8988T (cell line): ENCODE measurements at regions not wholly inside any gene's neighbourhood (a gene's known extent, or its start where the extent isn't known, plus 50 kb on each side); places are given as distances from the start of the nearest gene placed in this dataset.

ENCODE experiments used
- DNase-seq: peaks from one replicate; pipeline ENCODE4 v3.0.0; 2011

DNA sequence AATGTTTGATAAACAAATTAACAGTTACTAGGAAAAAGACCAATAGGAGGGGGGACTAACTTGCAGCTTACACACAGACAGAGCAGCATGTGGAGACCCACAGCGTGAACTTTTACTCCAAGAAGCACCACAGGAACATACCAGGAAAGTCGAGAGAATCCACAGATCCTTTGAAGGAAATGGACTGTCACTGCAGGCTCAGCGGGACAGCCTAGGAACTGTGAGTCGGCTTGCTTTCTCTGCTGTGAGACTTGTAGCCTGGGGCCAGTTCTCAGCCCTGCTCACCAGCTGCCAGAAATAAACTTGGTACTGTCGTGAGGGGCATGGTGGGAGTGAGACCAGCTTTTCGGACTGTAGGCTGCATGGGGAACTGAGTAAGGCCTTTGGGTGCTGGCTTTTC is 1211.5 kb downstream of the PCDH17 start:
- DNase-seq, result no peak

DNA sequence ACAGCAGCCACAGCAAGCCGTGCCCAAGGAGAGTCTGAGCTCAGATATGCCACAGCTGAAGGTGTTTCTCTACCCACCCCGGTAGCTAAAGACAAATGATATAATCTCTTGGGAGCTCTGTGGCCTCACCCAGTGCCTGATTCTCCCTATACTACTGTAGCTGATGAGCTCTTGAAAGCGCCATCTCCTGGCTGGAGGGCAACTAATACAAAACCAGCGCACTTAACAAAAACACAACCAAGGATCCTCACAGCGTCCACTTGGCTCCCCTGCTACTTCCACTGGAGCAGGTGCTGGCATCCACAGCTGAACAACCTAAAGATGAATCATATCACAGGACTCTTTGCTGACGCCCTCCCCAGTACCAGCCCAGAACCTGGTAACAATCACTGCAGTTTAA is 1212.0 kb downstream of the PCDH17 start:
- DNase-seq, result no peak

DNA sequence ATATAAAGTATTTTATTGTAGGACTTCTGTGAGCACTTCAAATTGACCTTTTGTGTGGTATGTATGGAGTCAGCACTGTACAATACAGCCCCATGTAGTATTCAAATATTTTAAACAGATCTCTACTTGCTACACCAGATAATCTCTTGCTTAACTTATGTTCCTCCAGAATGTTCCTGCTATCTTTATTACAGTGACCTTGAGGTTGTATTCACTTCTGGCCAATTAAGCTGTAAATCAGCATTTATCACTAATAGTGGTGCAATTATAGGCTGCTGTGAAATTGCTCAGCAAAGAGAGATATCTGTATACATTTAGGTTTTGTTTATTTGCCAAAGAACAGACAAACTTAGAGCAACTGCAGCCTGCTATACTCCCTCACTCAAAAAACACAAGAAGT is 1218.6 kb downstream of the PCDH17 start:
- DNase-seq, result no peak

DNA sequence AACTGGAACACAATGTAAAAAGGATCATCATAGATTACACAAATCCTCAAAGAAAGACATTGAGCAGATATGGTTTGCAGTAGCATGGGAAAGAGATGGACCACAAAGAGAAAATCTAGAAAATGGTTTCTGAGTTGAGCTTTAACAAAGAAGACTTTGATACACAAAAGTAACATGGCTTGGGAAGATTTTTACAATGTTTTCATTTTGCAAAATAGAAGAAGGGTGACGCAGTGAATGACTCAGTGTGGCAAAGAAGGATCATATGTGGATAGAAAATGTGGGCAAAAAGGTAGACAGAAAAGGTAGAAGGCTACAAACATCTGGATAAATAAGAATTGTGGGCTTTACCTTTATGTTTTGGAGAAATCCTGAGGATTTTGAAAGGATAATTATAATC is 1220.5 kb downstream of the PCDH17 start:
- no peak for DNase-seq

DNA sequence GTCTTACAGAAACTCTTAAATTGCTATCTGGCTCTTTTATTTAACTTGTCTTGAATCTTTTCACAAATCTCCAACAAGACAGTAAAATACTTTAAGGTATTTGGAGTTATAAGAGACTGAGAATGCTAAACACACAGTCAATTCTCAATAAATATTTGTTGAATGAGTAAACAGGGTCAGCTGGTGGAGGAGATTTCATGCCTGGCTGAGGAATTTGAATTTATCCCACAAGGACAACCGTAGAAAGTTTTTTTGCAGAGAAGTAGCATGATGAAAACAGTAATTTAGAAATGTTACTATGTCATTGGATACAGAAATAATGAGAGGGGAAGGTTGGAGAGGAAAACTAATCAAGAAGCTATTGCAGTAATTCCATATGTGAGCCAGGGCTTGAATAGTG is 1223.7 kb downstream of the PCDH17 start:
- DNase-seq, result no peak

DNA sequence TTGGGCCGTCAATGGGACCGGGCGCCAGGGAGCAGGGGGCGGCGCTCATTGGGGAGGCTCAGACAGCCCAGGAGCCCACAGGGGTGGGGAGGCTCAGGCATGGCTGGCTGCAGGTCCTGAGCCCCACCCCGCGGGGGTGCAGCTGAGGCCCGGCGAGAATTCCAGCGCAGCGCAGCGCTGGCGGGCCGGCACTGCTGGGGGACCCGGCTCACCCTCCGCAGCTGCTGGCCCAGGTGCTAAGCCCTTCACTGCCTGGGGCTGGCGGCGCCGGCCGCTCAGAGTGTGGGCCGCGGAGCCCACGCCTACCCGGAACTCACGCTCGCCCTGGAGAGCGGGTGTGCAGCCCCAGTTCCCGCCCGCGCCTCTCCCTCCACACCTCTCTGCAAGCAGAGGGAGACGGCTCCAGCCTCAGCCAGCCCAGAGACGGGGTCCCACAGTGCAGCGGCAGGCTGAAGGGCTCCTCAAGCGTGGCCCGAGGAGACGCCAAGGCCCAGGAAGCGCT is 1227.4 kb downstream of the PCDH17 start:
- DNase-seq, result no peak

DNA sequence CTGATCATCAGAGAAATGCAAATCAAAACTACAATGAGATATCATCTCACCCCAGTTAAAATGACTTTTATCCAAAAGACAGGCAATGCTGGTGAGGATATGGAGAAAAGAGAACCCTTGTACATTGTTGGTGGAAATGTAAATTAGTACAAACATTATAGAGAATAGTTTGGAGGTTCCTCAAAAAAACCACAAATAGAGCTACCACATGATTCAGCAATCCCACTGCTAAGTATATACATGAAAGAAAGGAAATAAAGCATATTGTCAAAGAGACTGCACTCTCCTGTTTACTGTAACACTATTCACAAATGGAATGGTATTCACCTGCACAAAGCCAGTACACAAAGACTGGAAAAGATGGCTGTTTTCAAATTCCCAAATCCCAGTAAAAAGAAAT is 1233.7 kb downstream of the PCDH17 start:
- DNase-seq, result no peak

DNA sequence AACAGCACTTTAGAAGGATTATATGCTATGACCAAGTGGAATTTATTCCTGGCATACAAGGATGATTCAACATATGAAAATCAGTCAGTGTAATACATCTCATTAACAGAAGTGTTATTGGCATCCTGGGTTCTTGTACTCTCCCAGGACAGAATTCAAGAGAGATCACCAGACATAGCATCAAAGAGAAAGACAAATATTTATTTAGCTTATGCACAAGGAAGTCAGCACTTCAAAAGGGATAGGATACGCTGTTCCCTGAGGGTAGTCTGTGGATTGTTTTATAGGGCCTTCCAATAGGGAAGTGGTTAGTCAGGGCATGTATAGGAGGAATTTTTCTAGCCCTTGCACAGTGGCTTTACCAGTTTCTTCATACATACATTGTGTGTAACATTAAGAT is 1238.0 kb downstream of the PCDH17 start:
- no peak for DNase-seq

DNA sequence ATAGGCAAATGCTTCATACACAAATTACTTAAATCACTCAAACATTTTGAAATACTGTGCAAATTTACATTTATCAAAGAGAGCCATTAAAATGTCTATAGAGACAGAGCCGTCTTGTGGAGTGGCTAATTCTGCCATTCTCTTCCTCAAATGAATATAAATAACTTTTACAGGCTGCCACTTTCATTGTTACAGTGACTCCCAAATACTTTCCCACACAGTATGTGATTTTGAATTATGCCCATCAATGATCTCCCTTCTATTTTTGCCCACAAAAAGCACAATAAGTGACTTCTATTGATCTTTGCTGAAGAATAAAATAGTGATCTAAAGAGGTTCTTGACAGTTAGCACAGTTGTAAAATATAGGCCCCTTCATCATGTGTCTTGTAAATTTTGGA is 1244.9 kb downstream of the PCDH17 start:
- no peak for DNase-seq

DNA sequence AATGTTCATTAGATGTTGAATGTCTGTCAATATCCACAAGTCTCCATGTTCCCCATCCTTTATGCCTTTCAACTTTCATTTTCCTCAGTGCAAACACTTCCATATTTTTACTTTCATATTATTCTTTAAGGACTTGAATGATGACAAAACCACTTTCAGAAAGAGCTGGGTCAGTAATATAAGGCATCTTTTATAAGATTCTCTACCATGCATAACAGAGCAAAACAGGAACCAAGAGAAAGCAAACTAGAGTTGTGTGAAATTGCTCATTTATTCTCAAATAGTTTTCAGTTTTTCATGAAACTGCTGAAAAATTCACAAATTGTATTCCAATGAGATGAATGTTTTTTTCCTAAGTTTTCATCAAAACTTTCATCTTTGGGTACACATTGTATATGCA is 1247.6 kb downstream of the PCDH17 start:
- DNase-seq, result no peak

DNA sequence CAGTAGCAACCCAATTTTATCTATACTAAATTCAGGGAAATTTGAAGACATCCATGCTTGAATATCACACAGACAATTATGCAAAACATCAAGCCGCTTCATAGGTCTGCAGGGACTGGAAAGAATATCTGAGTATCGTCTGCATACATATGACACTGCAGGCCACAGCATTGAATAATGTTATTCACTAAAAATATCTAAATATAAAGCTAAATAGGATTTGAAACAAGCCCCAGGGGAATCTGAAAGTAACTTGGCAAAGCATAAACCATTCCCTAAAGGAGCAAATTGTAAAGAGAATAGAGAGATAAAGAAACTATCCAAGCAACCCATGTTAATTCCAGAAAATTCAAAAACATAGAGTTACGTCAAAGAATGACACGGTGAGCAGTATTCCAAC is 1251.0 kb downstream of the PCDH17 start:
- DNase-seq, result no peak

DNA sequence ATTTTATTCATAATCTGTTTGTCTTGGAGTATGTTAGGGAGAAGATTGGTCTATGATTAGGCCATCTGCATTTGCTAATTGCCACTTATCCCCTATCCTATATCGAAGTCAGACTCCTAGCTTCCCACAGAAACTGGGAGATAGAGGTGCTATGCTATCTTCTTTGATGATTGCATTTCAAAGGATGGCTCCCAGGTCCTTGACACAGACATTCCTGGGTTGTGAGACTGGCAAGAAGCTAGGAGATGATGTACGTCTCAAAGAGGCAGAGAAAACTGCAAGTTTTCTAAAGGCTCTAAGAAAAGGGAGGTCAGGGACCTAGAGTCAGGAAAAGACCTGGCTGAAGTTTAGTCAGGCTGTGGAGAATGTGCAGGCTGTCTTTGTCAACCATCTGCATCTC is 1251.9 kb downstream of the PCDH17 start:
- no peak for DNase-seq

DNA sequence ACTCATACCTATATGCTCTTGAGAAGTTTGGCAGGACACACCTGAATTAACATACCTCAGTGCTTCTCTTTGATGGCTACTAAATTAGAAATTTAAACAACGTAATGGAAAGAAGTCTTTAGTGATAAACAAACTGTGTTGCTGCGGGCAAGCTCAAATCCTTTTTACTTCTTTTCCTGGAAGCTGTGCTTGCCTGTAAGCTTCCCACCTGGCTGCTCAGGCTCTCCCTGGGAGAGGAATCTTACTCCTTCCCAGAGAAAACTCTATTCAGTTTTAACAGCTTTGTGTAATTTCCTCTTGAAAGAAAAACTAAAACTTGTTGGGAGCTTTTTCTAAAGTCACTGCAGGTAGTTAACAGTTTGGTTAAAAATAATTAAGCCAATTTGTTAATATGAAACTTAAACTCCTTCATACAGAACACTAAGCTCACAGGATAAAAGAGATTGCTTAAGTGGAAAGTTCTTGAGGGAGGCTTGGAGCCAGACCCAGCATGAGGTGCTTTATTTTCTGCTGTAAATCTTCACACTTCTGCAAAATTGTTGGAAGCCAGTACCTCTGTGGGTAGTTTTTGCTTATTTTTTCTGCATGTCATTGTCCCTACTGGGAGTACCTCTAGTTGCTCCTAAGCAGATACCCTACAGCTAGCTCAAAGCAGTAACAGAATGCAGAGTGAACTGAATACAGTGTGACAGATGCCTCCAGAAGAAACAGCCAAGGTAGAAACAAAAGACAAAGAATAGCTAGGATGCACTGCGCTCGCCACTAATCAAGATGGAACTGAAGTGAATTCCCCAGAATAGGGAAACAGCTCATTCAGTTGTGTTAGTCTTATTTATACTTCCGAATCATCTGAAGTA is 1253.0 kb downstream of the PCDH17 start:
- DNase-seq, result no peak

DNA sequence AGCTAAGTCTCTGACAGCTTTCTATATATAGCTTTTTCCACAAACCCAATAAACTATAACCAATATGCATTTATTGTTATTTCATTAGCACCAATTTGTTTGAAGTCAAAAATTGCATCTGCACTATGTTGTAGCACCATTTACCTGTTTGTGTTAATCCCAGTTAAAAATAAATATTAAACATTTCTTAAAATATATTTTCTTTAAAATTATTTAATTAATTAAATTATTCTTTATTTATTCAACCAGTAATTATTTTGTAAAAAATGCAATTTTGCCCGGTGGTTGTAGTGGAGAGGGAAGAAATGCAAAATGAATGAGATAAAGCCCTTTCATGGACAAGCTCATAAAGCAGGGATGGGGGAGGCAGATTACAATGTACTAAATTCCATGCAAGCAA is 1257.9 kb downstream of the PCDH17 start:
- DNase-seq, result no peak

DNA sequence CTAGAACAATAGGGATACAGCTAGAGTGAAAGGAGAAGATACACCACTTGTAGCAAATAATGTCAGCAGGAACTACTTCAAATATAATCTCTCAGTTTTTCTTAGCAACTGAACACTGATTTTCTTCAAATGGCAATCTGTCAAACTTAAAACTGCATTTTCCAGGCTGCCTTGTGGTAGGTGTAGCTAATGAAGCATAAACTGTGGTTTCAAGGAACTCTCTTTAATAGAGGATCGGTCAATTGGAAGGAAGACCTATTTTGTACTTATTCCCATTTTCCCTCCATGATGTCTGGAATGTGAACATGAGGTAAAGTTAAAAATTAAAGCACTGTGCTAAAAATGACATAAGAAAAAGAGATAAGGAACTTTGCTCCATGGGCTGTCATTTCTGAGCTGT is 1261.9 kb downstream of the PCDH17 start:
- no peak for DNase-seq

DNA sequence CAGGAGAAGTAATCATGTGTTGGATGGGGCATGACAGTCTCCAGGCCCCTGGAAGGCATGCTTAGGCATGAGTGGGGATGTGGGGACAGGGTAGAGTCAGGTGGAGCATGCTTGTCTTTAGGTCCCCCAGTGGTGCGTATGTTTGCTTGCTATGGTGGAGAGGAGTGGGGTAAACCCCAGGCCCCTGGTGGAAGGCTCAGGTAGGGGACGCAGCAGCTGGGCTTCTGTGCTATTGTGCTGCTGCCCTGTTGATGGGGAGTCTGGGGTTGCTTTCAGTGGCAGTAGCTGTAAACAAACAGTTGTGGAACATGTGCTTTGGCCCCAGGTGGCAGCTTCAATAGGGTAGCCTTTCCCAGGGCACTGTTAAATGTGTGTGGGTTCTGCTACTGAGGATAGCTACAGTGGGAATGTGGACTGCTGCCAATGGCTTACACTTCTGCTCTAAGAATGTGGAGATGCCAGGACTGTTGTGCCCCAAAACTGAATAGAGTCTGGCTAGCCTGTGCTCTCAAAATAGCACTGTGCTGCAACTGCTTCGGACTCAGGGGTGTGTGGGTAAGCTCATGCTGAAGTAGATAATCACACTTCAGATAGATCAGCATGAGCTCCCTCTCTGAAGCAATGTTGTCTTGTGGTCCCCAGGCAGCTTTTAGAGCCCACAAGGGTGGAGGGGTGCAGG is 1257.3 kb downstream of the DIAPH3 start:
- no peak for DNase-seq

DNA sequence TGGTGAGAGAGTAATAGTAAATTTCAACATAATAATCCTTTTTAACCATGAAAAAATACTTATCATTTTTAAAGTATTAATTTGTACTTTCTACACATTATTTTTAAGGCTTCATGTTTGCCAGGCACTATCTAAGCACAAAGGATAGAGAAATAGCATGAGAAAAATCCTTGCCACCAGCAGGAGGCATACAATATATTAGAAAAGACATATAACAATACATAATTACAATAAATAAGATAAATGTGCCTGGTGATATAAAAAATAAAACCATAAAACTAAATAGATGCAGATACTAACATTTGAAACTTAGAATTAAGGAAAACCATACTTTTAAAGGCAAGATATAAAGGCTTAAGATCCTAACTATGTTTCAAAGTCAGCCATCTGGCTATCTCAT is 1256.4 kb downstream of the DIAPH3 start:
- no peak for DNase-seq

DNA sequence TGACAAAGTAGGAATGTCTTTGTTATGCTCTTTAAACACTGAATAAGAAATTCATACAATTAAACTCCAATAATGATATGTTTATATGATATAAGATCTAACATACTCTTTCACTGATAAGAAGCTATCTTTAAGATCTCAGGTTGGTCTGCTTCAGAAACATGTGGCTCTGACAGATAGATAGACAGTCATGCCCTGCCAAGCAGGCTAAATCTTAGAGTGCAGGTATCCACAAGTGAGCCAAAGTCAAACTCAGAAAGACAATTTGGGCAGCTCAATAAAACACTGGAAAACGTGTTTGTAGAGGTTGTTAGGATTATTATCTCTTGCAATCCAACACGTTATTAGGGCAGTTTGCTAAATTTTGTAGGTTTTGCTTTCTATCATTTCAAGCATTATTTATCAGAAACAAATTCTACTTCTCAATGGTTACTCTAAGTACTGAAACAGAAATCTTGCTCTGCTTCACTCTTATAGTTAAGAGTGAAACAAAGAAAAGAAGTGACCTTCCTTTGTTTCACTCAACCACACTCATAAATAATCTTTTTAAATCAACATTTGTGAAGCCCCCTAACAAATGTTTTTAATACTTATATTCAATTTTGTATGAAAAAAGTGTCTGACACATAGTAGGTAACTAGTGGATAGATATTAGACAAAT is 1255.6 kb downstream of the DIAPH3 start:
- no peak for DNase-seq

DNA sequence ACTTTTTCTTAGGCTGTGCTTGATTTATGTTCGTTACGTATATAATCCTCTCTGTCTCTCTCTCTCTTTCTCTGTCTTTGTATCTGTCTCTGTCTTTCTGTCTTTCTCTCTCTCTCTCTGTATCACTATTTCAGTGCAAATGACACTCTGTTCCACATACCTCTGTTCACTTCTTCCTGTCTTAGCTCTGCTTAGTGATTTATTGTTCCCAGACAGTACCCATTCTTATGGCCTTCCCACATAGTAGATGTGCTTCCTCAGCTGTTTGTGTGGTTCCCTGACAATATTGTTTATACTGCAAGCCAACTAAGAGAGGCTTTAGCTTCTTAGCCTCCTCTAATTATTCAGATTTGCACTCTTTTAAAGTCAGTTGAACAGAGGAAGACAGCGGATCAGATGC is 1244.2 kb downstream of the DIAPH3 start:
- DNase-seq, result no peak

DNA sequence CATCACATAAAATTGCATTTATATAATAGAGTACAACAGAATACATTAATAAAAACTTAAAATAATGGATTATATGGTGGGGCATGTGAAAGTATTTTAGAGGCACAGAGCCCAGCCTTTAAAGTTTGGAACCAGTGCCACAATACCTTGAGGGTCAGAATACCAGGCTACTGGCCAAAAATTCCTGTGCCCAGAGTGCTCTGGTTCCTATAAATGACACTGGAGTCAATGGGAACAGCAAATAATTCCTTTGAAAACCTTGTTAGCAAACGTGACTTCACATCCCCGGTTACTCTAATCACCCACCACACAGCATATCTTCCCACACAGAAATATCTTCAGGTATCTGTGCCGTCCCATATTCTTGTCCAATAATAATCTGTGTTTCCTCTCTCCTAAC is 1242.6 kb downstream of the DIAPH3 start:
- no peak for DNase-seq

DNA sequence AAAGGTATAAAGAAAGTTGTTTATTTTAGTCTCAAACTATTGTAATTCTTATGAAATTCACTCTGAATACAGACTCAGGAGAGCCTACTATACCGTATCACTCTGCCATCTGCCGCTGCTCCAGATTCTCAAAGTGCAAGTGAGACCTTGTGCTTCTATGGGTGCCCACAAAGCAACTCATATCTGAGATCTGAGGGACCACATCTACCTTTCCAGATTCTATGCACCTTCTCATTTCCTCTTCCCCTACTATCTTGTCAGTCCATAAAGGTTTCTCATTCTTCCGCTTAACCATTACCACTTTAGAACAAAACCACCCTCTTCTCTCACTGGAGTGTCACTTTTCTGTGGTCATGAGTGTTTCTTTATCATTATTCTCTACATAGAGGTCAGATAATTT is 1236.9 kb downstream of the DIAPH3 start:
- DNase-seq, result no peak

DNA sequence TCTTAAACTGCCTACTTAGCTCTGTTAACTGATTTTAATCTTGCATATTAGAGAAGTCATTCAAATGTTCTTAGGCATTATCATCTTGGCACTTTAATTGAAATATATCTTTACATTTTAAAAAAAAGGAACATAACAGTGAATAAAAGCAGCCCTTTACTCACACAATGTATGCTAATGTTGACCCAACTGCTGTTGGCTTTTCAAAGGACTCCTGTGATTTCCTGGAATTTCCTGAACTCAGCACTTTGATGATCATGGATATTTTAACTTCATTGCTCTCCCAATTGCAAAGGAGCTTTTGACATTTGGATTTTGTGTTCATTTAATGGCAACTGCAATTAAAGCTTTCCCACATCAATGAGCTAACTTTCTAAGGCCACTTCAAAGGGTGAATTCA is 1230.3 kb downstream of the DIAPH3 start:
- no peak for DNase-seq

DNA sequence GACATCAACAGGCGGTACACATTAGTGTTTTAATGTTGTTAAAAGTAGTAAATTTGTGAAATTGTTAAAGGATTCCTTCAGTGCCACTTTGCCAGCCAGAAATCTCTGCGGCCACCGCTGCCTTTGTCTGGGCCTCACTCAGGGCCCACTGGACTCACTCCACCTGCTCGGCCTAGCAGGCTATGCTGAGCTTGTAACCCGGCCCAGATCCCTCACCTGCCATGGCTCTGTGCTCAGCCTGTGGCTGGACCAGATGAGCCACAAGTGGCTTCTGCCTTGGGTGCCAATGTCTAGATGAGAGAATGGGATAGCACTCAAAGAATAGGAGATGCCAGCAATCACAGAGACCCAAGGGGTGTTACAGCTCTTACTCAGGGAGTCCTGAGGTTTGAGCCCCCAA is 1228.0 kb downstream of the DIAPH3 start:
- DNase-seq, result no peak

DNA sequence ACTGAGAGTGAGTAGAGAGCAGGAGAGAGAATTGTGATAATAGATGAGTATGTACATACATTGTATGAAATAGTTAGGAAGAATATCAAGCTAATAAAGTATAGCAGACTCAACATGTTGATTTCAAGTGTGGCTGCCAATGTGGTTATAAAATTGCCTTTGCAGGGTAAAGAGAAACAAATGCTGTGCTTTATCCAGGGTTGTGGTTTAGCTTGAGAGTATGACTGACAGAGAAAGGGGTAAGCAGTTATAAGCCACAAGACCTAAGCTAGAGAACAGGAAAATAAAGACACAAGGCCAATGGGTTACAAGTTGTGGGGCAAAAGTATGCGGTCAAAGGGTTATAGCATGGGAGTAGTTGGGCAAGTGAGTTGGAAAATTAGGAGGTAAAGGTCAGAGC is 1217.5 kb downstream of the DIAPH3 start:
- DNase-seq, result no peak
